ENCODE measurements at regions not wholly inside any gene's neighbourhood (a gene's known extent, or its start where the extent isn't known, plus 50 kb on each side); places are given as distances from the start of the nearest gene placed in this dataset.

- Histone ChIP-seq H3K4me1 (ENCODE audit: control insufficient read depth, insufficient read depth, low read length) (no peaks in the 10 kb centered on the region), H3K27me3 (ENCODE audit: control insufficient read depth, insufficient read depth, low read length) (no peaks in the 10 kb centered on the region), H3K4me3 (ENCODE audit: low read length) (no peak overlapping the region), H3K27ac (ENCODE audit: low read length) (no peak overlapping the region), H3K36me3 (ENCODE audit: control insufficient read depth, insufficient read depth, low read length) (no peaks in the 10 kb centered on the region), H3K9me3 (ENCODE audit: control insufficient read depth, low read depth, low read length) (no peaks in the 10 kb centered on the region)
- DNase-seq: no peak
- no CpG with 5 or more reads among the region's 1 CpG for WGBS (ENCODE audit: insufficient coverage, low lambda C conversion rate)
These were observed 490.8 kb upstream of the GJE1 start for GRCh38 chr6:141641951-141642350.

- WGBS (ENCODE audit: insufficient coverage, low lambda C conversion rate): 83% methylated on average over 1 of the region's 1 CpG
- H3K36me3 ChIP-seq (ENCODE audit: control insufficient read depth, insufficient read depth, low read length): no peaks in the 10 kb centered on the region
- H3K27ac ChIP-seq (ENCODE audit: low read length): no peak overlapping the region
These were observed 491.3 kb upstream of the GJE1 start for GRCh38 chr6:141641406-141641805.

GRCh38 chr6:141635621-141636020 lies 497.1 kb upstream of the GJE1 start:
- H3K27ac ChIP-seq (ENCODE audit: low read length): no peak overlapping the region
- H3K4me1 ChIP-seq (ENCODE audit: control insufficient read depth, insufficient read depth, low read length): no peaks in the 10 kb centered on the region
- H3K36me3 ChIP-seq (ENCODE audit: control insufficient read depth, insufficient read depth, low read length): no peaks in the 10 kb centered on the region
- H3K27me3 ChIP-seq (ENCODE audit: control insufficient read depth, insufficient read depth, low read length): no peaks in the 10 kb centered on the region
- H3K9me3 ChIP-seq (ENCODE audit: control insufficient read depth, low read depth, low read length): no peaks in the 10 kb centered on the region
- DNase-seq: no peak
- H3K4me3 ChIP-seq (ENCODE audit: low read length): no peak overlapping the region
- 96% methylated on average over 2 of the region's 3 CpGs for WGBS (ENCODE audit: insufficient coverage, low lambda C conversion rate)

More at GRCh38 chr6:141641406-141641805, 491.3 kb upstream of the GJE1 start:
- Histone ChIP-seq H3K27me3 (ENCODE audit: control insufficient read depth, insufficient read depth, low read length) (no peaks in the 10 kb centered on the region), H3K9me3 (ENCODE audit: control insufficient read depth, low read depth, low read length) (no peaks in the 10 kb centered on the region), H3K4me3 (ENCODE audit: low read length) (no peak overlapping the region), H3K4me1 (ENCODE audit: control insufficient read depth, insufficient read depth, low read length) (no peaks in the 10 kb centered on the region)
- DNase-seq: no peak

GRCh38 chr6:141634269-141634668 lies 498.5 kb upstream of the GJE1 start:
- H3K4me1 ChIP-seq (ENCODE audit: control insufficient read depth, insufficient read depth, low read length): no peaks in the 10 kb centered on the region
- H3K9me3 ChIP-seq (ENCODE audit: control insufficient read depth, low read depth, low read length): no peaks in the 10 kb centered on the region
- WGBS (ENCODE audit: insufficient coverage, low lambda C conversion rate): 83% methylated on average over 2 of the region's 2 CpGs
- no peak overlapping the region for H3K4me3 ChIP-seq (ENCODE audit: low read length)
- H3K36me3 ChIP-seq (ENCODE audit: control insufficient read depth, insufficient read depth, low read length): no peaks in the 10 kb centered on the region
- no peak for DNase-seq
- no peak overlapping the region for H3K27ac ChIP-seq (ENCODE audit: low read length)
- no peaks in the 10 kb centered on the region for H3K27me3 ChIP-seq (ENCODE audit: control insufficient read depth, insufficient read depth, low read length)

- no CpG with 5 or more reads among the region's 3 CpGs for WGBS (ENCODE audit: insufficient coverage, low lambda C conversion rate)
- Histone ChIP-seq H3K4me1 (ENCODE audit: control insufficient read depth, insufficient read depth, low read length) (no peaks in the 10 kb centered on the region), H3K9me3 (ENCODE audit: control insufficient read depth, low read depth, low read length) (peaks cover 5% of the 10 kb centered on the region), H3K36me3 (ENCODE audit: control insufficient read depth, insufficient read depth, low read length) (no peaks in the 10 kb centered on the region), H3K27me3 (ENCODE audit: control insufficient read depth, insufficient read depth, low read length) (no peaks in the 10 kb centered on the region), H3K27ac (ENCODE audit: low read length) (no peak overlapping the region), H3K4me3 (ENCODE audit: low read length) (no peak overlapping the region)
- DNase-seq: no peak
These were observed 508.4 kb upstream of the GJE1 start for GRCh38 chr6:141624301-141624700.

- DNase-seq: no peak
- Histone ChIP-seq H3K27ac (ENCODE audit: low read length) (no peak overlapping the region), H3K9me3 (ENCODE audit: control insufficient read depth, low read depth, low read length) (peaks cover 11% of the 10 kb centered on the region), H3K27me3 (ENCODE audit: control insufficient read depth, insufficient read depth, low read length) (no peaks in the 10 kb centered on the region), H3K36me3 (ENCODE audit: control insufficient read depth, insufficient read depth, low read length) (no peaks in the 10 kb centered on the region), H3K4me1 (ENCODE audit: control insufficient read depth, insufficient read depth, low read length) (no peaks in the 10 kb centered on the region), H3K4me3 (ENCODE audit: low read length) (no peak overlapping the region)
- no CpG with 5 or more reads among the region's 31 CpGs for WGBS (ENCODE audit: insufficient coverage, low lambda C conversion rate)
These were observed 514.5 kb upstream of the GJE1 start for GRCh38 chr6:141618180-141618581.

- Histone ChIP-seq H3K4me1 (ENCODE audit: control insufficient read depth, insufficient read depth, low read length) (no peaks in the 10 kb centered on the region), H3K9me3 (ENCODE audit: control insufficient read depth, low read depth, low read length) (no peaks in the 10 kb centered on the region), H3K27me3 (ENCODE audit: control insufficient read depth, insufficient read depth, low read length) (no peaks in the 10 kb centered on the region), H3K36me3 (ENCODE audit: control insufficient read depth, insufficient read depth, low read length) (no peaks in the 10 kb centered on the region), H3K27ac (ENCODE audit: low read length) (no peak overlapping the region), H3K4me3 (ENCODE audit: low read length) (no peak overlapping the region)
- WGBS (ENCODE audit: insufficient coverage, low lambda C conversion rate): 100% methylated on average over 1 of the region's 5 CpGs
- no peak for DNase-seq
These were observed 522.0 kb upstream of the GJE1 start for GRCh38 chr6:141610741-141611140.

GRCh38 chr6:141607956-141608355 lies 524.8 kb upstream of the GJE1 start:
- WGBS (ENCODE audit: insufficient coverage, low lambda C conversion rate): 90% methylated on average over 2 of the region's 3 CpGs
- no peaks in the 10 kb centered on the region for H3K9me3 ChIP-seq (ENCODE audit: control insufficient read depth, low read depth, low read length)
- no peaks in the 10 kb centered on the region for H3K36me3 ChIP-seq (ENCODE audit: control insufficient read depth, insufficient read depth, low read length)
- H3K27ac ChIP-seq (ENCODE audit: low read length): no peak overlapping the region
- H3K4me3 ChIP-seq (ENCODE audit: low read length): no peak overlapping the region
- DNase-seq: no peak
- H3K27me3 ChIP-seq (ENCODE audit: control insufficient read depth, insufficient read depth, low read length): no peaks in the 10 kb centered on the region
- H3K4me1 ChIP-seq (ENCODE audit: control insufficient read depth, insufficient read depth, low read length): no peaks in the 10 kb centered on the region

GRCh38 chr6:141598487-141598886 lies 534.2 kb upstream of the GJE1 start:
- no peak overlapping the region for H3K4me3 ChIP-seq (ENCODE audit: low read length)
- no peaks in the 10 kb centered on the region for H3K36me3 ChIP-seq (ENCODE audit: control insufficient read depth, insufficient read depth, low read length)
- no peak overlapping the region for H3K27ac ChIP-seq (ENCODE audit: low read length)
- no peaks in the 10 kb centered on the region for H3K4me1 ChIP-seq (ENCODE audit: control insufficient read depth, insufficient read depth, low read length)
- DNase-seq: no peak
- H3K27me3 ChIP-seq (ENCODE audit: control insufficient read depth, insufficient read depth, low read length): no peaks in the 10 kb centered on the region
- H3K9me3 ChIP-seq (ENCODE audit: control insufficient read depth, low read depth, low read length): no peaks in the 10 kb centered on the region

- Histone ChIP-seq H3K36me3 (ENCODE audit: control insufficient read depth, insufficient read depth, low read length) (no peaks in the 10 kb centered on the region), H3K27me3 (ENCODE audit: control insufficient read depth, insufficient read depth, low read length) (no peaks in the 10 kb centered on the region), H3K27ac (ENCODE audit: low read length) (no peak overlapping the region), H3K4me1 (ENCODE audit: control insufficient read depth, insufficient read depth, low read length) (no peaks in the 10 kb centered on the region), H3K9me3 (ENCODE audit: control insufficient read depth, low read depth, low read length) (no peaks in the 10 kb centered on the region), H3K4me3 (ENCODE audit: low read length) (no peak overlapping the region)
- no peak for DNase-seq
These were observed 537.9 kb upstream of the GJE1 start for GRCh38 chr6:141594874-141595273.

GRCh38 chr6:141593311-141593710 lies 539.4 kb upstream of the GJE1 start:
- H3K4me3 ChIP-seq (ENCODE audit: low read length): no peak overlapping the region
- WGBS (ENCODE audit: insufficient coverage, low lambda C conversion rate): 100% methylated on average over 1 of the region's 2 CpGs
- H3K9me3 ChIP-seq (ENCODE audit: control insufficient read depth, low read depth, low read length): no peaks in the 10 kb centered on the region
- H3K36me3 ChIP-seq (ENCODE audit: control insufficient read depth, insufficient read depth, low read length): no peaks in the 10 kb centered on the region
- no peaks in the 10 kb centered on the region for H3K27me3 ChIP-seq (ENCODE audit: control insufficient read depth, insufficient read depth, low read length)
- no peak for DNase-seq
- no peaks in the 10 kb centered on the region for H3K4me1 ChIP-seq (ENCODE audit: control insufficient read depth, insufficient read depth, low read length)
- H3K27ac ChIP-seq (ENCODE audit: low read length): no peak overlapping the region

Measured in large intestine (tissue), 3 donors.